ENCODE measurements at regions not wholly inside any gene's neighbourhood (a gene's known extent, or its start where the extent isn't known, plus 50 kb on each side); places are given as distances from the start of the nearest gene placed in this dataset.

DNA sequence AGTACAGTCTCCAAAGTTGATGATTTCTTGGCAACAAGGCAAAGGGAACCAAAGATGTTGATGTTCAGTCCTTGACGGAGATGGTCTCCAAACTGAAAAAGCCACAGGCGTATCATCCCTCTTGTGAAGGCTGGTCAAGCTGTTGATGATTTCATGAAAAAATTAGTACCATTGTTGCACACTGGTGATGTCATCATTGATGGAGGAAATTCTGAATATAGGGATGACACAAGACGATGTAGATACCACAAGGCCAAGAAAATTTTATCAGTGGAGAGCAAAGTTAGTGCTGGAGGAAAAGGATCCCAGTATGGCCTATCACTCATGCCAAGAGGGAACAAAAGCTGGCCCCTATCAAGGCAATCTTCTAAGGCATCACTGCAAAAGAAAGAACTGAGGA, 88.7 kb upstream of the KRR1 start:
- DNase-seq (ENCODE audit: low spot score), result no peak

- no peak for DNase-seq (ENCODE audit: low spot score)
These were observed 87.7 kb upstream of the KRR1 start for GRCh38 chr12:75599061-75599460.

DNA sequence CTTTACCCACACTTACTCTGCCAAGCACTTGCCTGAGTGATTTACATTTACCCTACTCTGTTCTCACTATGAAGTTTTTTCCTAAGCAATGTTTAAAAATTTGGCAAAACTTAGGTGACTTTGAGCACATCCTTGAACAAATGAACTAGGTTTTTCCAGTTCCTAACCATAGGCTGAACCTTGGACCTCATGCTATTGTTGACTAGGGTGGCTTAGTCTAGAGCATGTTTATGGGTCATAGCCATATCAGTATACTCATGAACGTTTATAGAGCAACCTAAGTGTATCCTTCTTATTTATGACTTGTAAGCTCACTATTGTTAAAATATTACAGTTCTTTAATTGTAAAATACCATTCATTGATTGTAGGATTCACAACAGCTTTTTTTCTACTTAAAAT, 85.0 kb upstream of the KRR1 start:
- DNase-seq (ENCODE audit: low spot score), result no peak

- no peak for DNase-seq (ENCODE audit: low spot score)
These were observed 81.4 kb upstream of the KRR1 start for GRCh38 chr12:75592638-75593335.

DNA sequence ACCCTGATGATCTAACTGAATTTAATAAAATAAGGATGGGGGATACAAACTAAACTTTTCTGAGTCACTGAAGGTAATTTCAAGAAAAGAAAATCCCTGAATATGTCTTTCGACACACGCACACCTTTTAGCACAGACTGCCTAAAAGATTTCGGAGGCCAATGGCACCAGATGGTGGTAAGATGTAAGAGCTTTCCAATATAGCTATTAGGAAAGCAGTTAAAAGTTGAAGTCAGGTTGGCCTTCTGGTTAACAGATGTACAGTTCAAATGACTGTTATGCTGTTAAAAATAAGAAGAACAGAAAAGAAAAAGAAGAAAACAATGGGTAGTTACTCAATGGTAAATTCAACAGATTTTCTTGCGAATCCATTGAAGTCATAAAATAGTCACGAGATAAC, 80.7 kb upstream of the KRR1 start:
- DNase-seq (ENCODE audit: low spot score), result no peak

DNA sequence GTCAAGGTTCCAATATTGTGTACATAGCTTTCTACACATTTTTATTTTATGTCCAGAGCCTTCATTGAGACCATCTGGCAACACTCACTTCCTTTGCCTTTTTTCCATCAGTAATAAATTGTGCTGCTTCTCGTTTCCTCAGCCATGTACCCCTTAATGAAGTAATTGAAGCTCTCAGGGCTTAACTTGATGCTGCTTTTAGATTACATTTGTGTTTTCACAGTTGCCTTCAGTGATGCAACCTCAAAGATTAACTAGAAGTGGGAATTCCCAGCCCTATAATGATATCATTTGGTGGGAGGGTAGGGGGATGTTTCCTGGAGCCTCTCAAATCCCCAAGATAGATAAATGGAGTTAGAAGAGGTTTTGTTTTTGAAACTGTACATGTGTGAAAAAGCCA, 80.2 kb upstream of the KRR1 start:
- DNase-seq (ENCODE audit: low spot score), result no peak

DNA sequence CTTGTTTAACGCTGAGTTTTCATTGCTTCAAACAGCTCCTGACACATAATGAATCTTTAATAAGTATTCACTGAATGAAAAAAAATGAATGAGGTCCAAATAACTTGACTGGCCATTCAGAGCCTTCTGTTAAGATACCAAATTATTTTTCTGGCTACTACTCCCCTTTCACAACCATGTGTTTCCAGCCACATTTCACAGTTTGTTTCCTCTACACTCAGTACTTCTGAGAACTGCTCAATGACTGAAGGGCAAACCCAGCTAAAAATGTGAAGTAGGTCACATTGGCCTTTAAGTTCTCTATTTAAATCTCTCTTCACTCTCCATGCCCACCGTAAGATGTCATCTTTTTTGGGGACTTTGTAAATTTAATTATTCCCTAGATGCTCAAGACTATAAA, 78.4 kb upstream of the KRR1 start:
- DNase-seq (ENCODE audit: low spot score), result no peak

DNA sequence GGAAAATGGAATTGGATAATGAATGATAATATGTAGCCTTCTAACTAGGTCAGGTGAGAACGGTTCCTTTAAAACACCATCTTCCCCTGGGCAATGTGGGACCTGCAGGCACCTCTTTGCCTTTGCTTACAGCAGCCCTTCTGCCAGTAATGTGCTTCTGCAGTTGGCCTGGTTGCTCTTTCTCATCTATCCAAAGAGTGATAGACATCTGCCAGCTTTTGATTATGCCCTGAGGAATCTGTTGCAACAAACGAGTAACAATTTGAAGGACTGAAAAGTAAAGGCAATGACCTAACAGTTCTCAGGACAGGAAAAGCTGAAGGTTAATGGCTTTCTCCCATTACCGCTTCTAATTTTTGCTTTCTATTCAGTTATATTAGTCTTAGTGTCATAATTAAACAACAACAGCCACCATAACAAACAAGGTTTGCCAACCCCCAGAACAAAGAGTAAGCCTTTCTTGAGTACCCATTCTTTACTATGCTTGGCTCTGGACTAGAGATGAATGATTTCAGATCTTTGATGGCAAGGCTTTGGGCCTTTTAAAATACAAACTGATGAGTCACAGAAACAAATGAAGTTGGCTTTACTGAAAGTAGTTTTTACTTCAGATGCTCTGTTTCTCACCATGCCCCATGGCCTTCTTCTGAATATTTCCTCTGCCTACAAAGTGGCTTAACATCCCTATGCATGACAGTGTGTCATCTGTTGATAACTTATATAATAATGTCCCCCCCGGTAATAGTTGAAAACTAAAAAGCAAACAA, 76.1 kb upstream of the KRR1 start:
- DNase-seq (ENCODE audit: low spot score), result no peak

- DNase-seq (ENCODE audit: low spot score), result peak; percentile 63
These were observed 73.9 kb upstream of the KRR1 start for GRCh38 chr12:75585330-75585729.

GRCh38 chr12:75583355-75583754, 71.9 kb upstream of the KRR1 start:
- DNase-seq (ENCODE audit: low spot score), result no peak

- no peak for DNase-seq (ENCODE audit: low spot score)
These were observed 70.1 kb upstream of the KRR1 start for GRCh38 chr12:75581515-75581914.

DNA sequence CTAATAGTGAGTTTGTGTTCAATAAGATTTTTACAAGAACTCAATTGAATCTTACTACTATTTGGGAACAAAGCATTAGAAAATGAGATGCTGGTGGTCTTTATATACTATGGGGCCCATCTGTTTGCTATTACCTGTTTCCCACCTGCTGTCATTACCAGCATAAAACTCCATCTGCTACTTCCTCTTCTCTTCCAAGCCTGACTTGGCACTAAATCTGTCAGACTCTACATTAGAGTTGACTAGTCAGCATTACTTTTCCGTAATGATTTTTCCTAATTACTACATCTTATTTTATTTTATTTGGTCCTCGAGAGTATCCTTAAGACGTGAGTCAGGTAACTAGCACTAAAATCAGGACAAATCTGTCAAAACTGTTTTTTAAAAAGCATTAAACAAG, 68.1 kb upstream of the KRR1 start:
- DNase-seq (ENCODE audit: low spot score), result no peak

DNA sequence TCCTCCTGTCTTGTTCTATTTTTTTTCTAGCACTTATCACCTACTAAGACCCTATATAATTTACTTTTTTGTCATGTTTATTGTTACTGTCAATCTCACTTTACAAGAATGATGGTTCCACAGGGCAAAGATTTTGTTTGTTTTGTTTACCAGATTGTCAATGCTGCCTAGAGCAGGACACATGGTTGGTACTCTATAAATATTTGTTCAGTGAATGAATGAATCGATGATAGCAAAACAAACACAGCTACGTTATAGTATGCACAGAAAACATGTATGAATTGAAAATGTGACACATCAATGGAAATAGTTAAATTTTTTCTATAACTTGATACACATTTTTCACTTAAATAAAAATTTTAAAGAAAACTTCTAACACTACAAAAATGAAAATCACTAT, 67.1 kb upstream of the KRR1 start:
- DNase-seq (ENCODE audit: low spot score), result no peak

DNA sequence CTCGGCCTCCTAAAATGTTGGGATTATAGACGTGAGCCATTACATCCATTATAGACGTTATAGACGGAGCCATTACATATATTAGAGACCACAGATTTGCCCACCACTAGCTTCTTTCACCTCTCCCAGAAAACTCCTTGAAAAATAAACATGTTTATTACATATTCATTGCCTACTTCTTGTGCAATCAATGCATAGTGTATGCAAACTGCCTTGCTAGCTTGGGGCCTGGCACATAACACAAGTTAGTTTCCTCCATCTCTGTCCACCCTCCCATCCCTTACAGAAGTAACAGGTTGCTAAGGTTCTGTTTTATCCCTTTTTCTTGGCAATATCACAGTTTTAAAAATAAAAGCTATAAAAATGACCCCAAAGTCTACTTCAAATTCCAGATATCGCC, 66.4 kb upstream of the KRR1 start:
- no peak for DNase-seq (ENCODE audit: low spot score)

DNA sequence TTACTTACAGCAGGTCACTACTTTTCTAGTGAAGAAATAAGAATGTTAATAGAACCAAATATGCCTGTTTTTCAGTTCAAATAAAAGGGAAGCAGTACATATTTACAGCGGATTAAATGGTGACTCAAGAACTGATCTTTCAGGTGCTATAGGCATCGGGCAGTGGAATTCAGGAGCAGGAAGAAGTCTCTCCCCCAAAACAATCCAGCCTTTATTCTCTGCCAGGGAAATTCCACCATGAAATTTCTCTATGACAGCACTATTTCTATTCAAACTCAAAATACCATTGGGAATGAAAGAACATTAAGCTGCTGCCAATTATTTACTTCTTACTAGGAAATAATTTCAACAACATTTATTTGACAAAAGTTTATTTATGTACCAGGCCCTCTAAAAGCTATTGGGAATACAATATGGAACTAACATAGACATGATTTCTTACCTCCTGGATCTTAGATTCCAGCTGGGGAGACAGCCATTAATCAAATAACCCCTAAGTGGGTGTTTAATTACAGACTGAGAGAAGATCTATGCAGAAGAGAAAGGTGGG, 60.3 kb upstream of the KRR1 start:
- DNase-seq (ENCODE audit: low spot score), result peak; percentile 82

DNA sequence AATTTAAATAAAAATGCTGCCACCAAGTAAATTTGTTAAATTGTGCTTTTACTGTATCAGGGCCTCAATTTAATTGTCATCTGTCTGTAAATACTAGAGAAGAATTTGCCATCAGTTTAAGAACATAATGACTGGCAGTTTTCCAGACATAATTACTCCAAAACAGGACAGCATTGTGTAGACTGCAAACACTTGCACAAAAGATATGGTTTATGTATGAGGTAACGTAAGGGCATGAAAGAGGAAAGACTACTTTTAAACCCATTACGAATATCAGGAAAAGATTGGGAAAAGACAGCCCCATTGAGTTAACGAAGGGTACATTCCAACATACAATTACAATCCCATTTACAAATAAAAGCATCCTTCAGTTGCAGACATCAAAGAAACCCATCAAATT, 59.8 kb upstream of the KRR1 start:
- DNase-seq (ENCODE audit: low spot score), result peak; percentile 82

DNA sequence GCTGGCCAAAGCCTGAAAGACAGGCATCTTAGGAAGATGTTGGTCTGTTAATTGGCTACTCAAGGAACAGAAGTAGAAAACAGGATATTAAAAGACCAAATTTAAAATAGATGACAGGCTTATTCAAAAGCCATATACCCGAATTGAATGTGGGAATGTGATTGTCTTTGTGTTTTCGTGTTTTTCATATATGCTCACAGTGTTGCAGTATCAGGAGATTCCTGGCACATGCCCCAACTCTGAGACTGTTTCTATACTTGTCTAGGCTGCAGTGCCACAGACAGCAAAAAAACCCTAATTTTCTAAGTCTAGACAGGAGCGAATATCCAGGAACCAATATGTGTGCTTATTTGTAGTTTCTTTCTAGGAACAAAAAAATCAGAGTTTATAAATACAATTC, 57.4 kb upstream of the KRR1 start:
- DNase-seq (ENCODE audit: low spot score), result no peak

- peak; percentile 46 for DNase-seq (ENCODE audit: low spot score)
These were observed 57.0 kb upstream of the KRR1 start for GRCh38 chr12:75568393-75568792.

- DNase-seq (ENCODE audit: low spot score), result no peak
These were observed 54.4 kb upstream of the KRR1 start for GRCh38 chr12:75565795-75566194.

GRCh38 chr12:75564852-75565251, 53.4 kb upstream of the KRR1 start:
- no peak for DNase-seq (ENCODE audit: low spot score)

- DNase-seq (ENCODE audit: low spot score), result no peak
These were observed 53.0 kb upstream of the KRR1 start for GRCh38 chr12:75564398-75564797.

DNA sequence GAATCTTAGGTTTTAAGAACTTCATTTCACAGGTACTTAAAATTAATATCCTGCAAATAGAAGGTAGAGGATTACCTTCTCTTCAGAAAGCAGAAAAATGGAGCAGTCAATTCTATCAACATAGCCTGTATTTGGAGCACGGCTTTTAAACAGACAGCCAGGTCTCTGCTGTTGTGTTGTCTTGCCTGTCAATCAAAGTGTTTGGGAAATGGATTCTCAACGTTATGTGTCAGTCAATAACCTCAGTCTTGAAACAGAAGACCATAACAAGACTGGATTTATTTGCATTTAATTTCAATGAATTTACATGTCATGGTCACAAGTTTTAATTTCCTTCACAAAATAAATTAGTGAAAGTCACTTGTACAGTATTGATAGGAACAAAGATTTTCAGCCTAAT, 51.9 kb upstream of the KRR1 start:
- DNase-seq (ENCODE audit: low spot score), result no peak

GRCh38 chr12:75561921-75562320, 50.5 kb upstream of the KRR1 start:
- DNase-seq (ENCODE audit: low spot score), result peak; percentile 87

All from COLO829 (cell line).